ENCODE measurements at regions not wholly inside any gene's neighbourhood (a gene's known extent, or its start where the extent isn't known, plus 50 kb on each side); places are given as distances from the start of the nearest gene placed in this dataset.

DNA sequence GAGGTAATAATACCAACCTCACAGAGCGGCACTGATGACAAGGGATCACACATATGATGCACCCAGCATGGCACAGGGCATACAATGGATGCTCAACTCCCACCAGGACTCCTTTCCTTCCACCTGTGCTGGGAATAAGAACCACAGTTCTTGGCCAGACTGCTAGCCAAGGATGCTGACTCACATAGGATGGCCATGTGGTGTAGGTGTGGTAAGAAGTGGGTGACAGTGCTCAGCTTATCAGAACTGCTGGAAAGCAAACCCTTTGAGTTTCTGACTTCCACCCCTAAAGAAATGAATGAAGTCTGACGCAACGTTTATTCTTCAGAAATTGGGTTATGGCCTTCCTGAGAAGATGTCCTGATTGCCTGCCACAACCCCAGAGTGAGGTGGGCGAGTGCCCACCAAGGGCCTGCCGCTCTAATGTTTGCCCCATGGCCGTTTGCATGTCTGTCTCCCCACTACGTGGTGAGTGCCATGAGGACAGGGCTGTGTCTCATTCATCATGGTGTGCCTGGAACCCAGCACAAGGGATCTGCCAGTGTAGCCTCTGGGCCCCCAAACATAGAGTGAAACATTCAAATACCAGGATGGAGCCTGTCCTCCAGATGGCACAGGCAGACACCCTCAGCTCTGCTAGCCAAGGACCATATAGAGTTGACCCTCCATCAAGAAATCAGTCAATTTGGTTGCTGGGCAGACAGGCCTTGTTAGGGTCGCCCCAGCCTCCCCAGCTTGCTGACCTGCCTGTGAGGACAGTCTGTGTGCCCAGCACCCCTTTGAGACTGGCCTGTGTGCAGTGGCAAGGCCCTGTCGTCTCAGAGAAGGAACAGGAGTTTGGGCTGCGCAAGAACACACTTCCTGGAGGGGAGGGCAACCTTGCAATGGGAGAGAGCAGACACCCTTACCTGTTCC, 57.6 kb upstream of the SLCO2A1 start:
- TF ChIP-seq CTCF (IDR thresholded peaks at IDR 0.05; ENCODE audit: insufficient read depth, low read length, severe bottlenecking): no peak
- DNase-seq (ENCODE audit: low read depth) (peak; percentile 70), FAIRE-seq (peak; percentile 50)
- H3K4me3 ChIP-seq (ENCODE audit: low read depth, low read length): no peak overlapping the region
- no peaks in the 10 kb centered on the region for H3K27me3 ChIP-seq (ENCODE audit: control insufficient read depth, insufficient read depth, low read length)
- no peaks in the 10 kb centered on the region for H3K36me3 ChIP-seq (ENCODE audit: control insufficient read depth, insufficient read depth, low read length)

GRCh38 chr3:134086616-134087015, 56.9 kb upstream of the SLCO2A1 start:
- no peak for FAIRE-seq
- H3K27me3 ChIP-seq (ENCODE audit: control insufficient read depth, insufficient read depth, low read length): no peaks in the 10 kb centered on the region

GRCh38 chr3:134085034-134085775, 55.5 kb upstream of the SLCO2A1 start:
- DNase-seq (ENCODE audit: low read depth) (peak; percentile 86), FAIRE-seq (peak; percentile 97)
- no peaks in the 10 kb centered on the region for H3K27me3 ChIP-seq (ENCODE audit: control insufficient read depth, insufficient read depth, low read length)
- no peaks in the 10 kb centered on the region for H3K36me3 ChIP-seq (ENCODE audit: control insufficient read depth, insufficient read depth, low read length)
- no peak for TF ChIP-seq CTCF (IDR thresholded peaks at IDR 0.05; ENCODE audit: insufficient read depth, low read length, severe bottlenecking)
- no peak overlapping the region for H3K4me3 ChIP-seq (ENCODE audit: low read depth, low read length)

More at GRCh38 chr3:134086616-134087015, 56.9 kb upstream of the SLCO2A1 start:
- DNase-seq (ENCODE audit: low read depth): peak; percentile 62
- TF ChIP-seq CTCF (IDR thresholded peaks at IDR 0.05; ENCODE audit: insufficient read depth, low read length, severe bottlenecking): no peak
- H3K36me3 ChIP-seq (ENCODE audit: control insufficient read depth, insufficient read depth, low read length): no peaks in the 10 kb centered on the region
- H3K4me3 ChIP-seq (ENCODE audit: low read depth, low read length): no peak overlapping the region

GRCh38 chr3:134084242-134084950, 54.7 kb upstream of the SLCO2A1 start:
- DNase-seq (ENCODE audit: low read depth): peak; percentile 75
- no peaks in the 10 kb centered on the region for H3K36me3 ChIP-seq (ENCODE audit: control insufficient read depth, insufficient read depth, low read length)
- no peak overlapping the region for H3K4me3 ChIP-seq (ENCODE audit: low read depth, low read length)
- no peak for FAIRE-seq
- no peaks in the 10 kb centered on the region for H3K27me3 ChIP-seq (ENCODE audit: control insufficient read depth, insufficient read depth, low read length)
- TF ChIP-seq CTCF (IDR thresholded peaks at IDR 0.05; ENCODE audit: insufficient read depth, low read length, severe bottlenecking): no peak

DNA sequence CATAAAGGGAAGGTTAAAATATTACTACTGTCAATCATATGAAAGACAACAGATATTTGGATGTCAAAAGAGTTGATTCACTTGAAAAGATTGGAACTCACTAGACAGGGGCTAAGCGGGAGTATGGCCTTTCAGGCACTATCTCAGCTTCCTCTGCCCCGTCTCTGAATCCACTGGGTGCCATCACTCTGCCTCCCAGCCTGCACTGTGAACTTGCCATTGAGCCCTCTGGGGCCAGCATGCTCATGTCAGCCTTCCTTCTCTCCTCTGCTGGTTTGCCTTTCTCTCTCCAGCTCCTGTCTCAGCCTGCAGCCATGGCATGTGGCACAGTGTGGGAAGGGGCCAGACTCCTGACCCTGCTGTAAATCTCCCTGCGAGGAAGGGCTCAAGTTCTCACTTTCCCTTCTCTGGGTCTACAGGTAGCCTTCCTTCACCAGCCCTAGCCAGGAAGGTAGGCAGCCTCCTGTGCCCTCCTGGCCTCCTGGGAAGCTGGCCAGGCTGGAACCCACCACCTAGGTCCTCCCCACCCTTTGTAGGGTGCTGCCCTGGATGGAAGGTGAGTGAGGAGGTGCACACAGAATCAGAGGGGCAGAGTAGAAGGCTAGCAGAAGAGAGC, 54.0 kb upstream of the SLCO2A1 start:
- DNase-seq (ENCODE audit: low read depth) (no peak), FAIRE-seq (no peak)
- Histone ChIP-seq H3K36me3 (ENCODE audit: control insufficient read depth, insufficient read depth, low read length) (no peaks in the 10 kb centered on the region), H3K27me3 (ENCODE audit: control insufficient read depth, insufficient read depth, low read length) (no peaks in the 10 kb centered on the region), H3K4me3 (ENCODE audit: low read depth, low read length) (no peak overlapping the region)
- TF ChIP-seq CTCF (IDR thresholded peaks at IDR 0.05; ENCODE audit: insufficient read depth, low read length, severe bottlenecking): no peak

Measured in bronchial epithelial cell (primary cell).